K562 (cell line): ENCODE measurements at regions not wholly inside any gene's neighbourhood (a gene's known extent, or its start where the extent isn't known, plus 50 kb on each side); places are given as distances from the start of the nearest gene placed in this dataset.

ENCODE experiments used
- ATAC-seq: fragments of 200-7000 bp; cut with Tn5 transposase; 3 replicates; pipeline ENCODE4 v1.9.1; 2020; ENCODE audit warnings: moderate library complexity
- BruUV-seq: library from RNA; stranded (reverse); fragments of 400-500 nt; replicated peaks from 2 replicates; lab custom pipeline; 2021; lab: Mats Ljungman, UMichigan
- CTCF ChIA-PET: fragments of 300-600 bp; formaldehyde crosslinking; extraction: SDS; loops from one replicate; lab custom pipeline; 2021; ENCODE audit warnings: low intra/inter-chr PET ratio; lab: Yijun Ruan, JAX
- POLR2A ChIA-PET: fragments of 300-600, 350-650 bp; sonication (Branson Sonifier 250); formaldehyde crosslinking; extraction: SDS; loops from one replicate; lab custom pipeline; 2021; ENCODE audit warnings: antibody characterized with exemption, inconsistent platforms; lab: Yijun Ruan, JAX
- DNase-seq, 4 experiments: peaks; one replicate each; pipeline versions ENCODE4 v3.0.0 to v3.0.0-alpha.2; 2011 to 2018; ENCODE audit warnings: low spot score in 3 of 4, mixed read lengths in 3 of 4; ENCODE audit errors: extremely low read depth in 1 of 4
- FAIRE-seq: peaks from 2 replicates; lab custom pipeline; 2011; peaks lifted over from hg19 to GRCh38; lab: Jason Lieb, UNC
- H2AFZ ChIP-seq: 2 replicates; pipeline ENCODE4 v1.6.0; 2011; ENCODE audit warnings: low read depth, low read length, control low read depth, inconsistent platforms
- H3K27ac ChIP-seq: fragments of 200-600 bp; 3 replicates; pipeline ENCODE4 v1.8.0; 2011; ENCODE audit warnings: low read depth, mild to moderate bottlenecking, control low read depth, inconsistent platforms, low read length, moderate library complexity, mixed read lengths; ENCODE audit errors: extremely low read depth
- H3K27me3 ChIP-seq, 2 experiments: fragments of 300-600 bp in 1 of 2; 2 replicates in 1 of 2; 3 replicates in 1 of 2; pipeline versions ENCODE4 v1.6.0 to v1.8.0; 2011; ENCODE audit warnings: inconsistent platforms in 2 of 2, low read length in 2 of 2, mild to moderate bottlenecking in 1 of 2, mixed read lengths in 1 of 2, moderate library complexity in 1 of 2; ENCODE audit not compliant: control insufficient read depth in 2 of 2, insufficient read depth in 2 of 2
- H3K36me3 ChIP-seq: fragments of 300-600 bp; 3 replicates; pipeline ENCODE4 v1.8.0; 2011; ENCODE audit warnings: mild to moderate bottlenecking, low read length, inconsistent platforms; ENCODE audit not compliant: control insufficient read depth, insufficient read depth
- H3K4me1 ChIP-seq, 2 experiments: fragments of 200-600 bp in 1 of 2; replicated peaks in 1 of 2; 2 replicates in 1 of 2; 3 replicates in 1 of 2; pipeline versions ENCODE4 v1.5.1 to v1.8.0; 2011; ENCODE audit warnings: inconsistent platforms in 2 of 2, low read length in 2 of 2, mild to moderate bottlenecking in 1 of 2, mixed read lengths in 1 of 2, moderate library complexity in 1 of 2; ENCODE audit not compliant: control insufficient read depth in 2 of 2, insufficient read depth in 2 of 2
- H3K4me2 ChIP-seq: 2 replicates; pipeline ENCODE4 v1.6.1; 2011; ENCODE audit warnings: low read length, control low read depth, inconsistent platforms, mixed read lengths; ENCODE audit not compliant: insufficient read depth
- H3K4me3 ChIP-seq: fragments of 200-600 bp; sonication (generic), shearing (Covaris generic); 2 replicates; pipeline ENCODE4 v1.5.1; 2016; ENCODE audit warnings: control low read depth, inconsistent platforms
- H3K79me2 ChIP-seq: fragments of 200-600 bp; 3 replicates; pipeline ENCODE4 v1.8.0; 2011; ENCODE audit warnings: low read length, inconsistent platforms; ENCODE audit not compliant: control insufficient read depth, insufficient read depth
- H3K9ac ChIP-seq, 2 experiments: 2 replicates each; pipeline versions ENCODE4 v1.6.0 to v1.6.1; 2011; ENCODE audit warnings: low read depth in 2 of 2, low read length in 2 of 2, control low read depth in 1 of 2, inconsistent platforms in 1 of 2, mild to moderate bottlenecking in 1 of 2, mixed read lengths in 1 of 2; ENCODE audit not compliant: insufficient read depth in 1 of 2
- H3K9me1 ChIP-seq: one replicate; pipeline ENCODE4 v1.6.0; 2011; ENCODE audit warnings: inconsistent platforms, mild to moderate bottlenecking, low read length, moderate library complexity; ENCODE audit not compliant: control insufficient read depth, insufficient read depth
- H3K9me3 ChIP-seq: replicated peaks from 2 replicates; pipeline ENCODE4 v1.5.1; 2011; ENCODE audit warnings: low read depth, low read length, inconsistent platforms; ENCODE audit not compliant: control insufficient read depth, insufficient read depth
- H4K20me1 ChIP-seq: replicated peaks from 2 replicates; pipeline ENCODE4 v1.6.1; 2011; ENCODE audit warnings: low read length, inconsistent platforms, mixed read lengths; ENCODE audit not compliant: control insufficient read depth, insufficient read depth
- E2F5 ChIP-seq: sonication (generic); formaldehyde crosslinking; IDR thresholded peaks from 2 replicates; pipeline ENCODE4 v1.8.0; 2022; ENCODE audit warnings: mild to moderate bottlenecking, missing genetic modification reagents
- ESRRB ChIP-seq: fragments of 250-450 bp; sonication (Bioruptor Pico); IDR thresholded peaks from 2 replicates; pipeline ENCODE4 v1.5.0; 2020; ENCODE audit warnings: mild to moderate bottlenecking, moderate library complexity, borderline replicate concordance
- HDAC3 ChIP-seq: fragments of 450-650 bp; IDR thresholded peaks from 2 replicates; pipeline ENCODE4 v1.6.1; 2018; ENCODE audit warnings: borderline replicate concordance, mild to moderate bottlenecking, moderate library complexity; ENCODE audit not compliant: partially characterized antibody
- HDGF ChIP-seq: fragments of 450-650 bp; IDR thresholded peaks from 2 replicates; pipeline ENCODE4 v1.6.1; 2016
- MLLT1 ChIP-seq, 2 experiments: fragments of 450-650 bp; IDR thresholded peaks; 2 replicates each; pipeline ENCODE4 v1.6.1; 2016
- NEUROD1 ChIP-seq: fragments of 150-350 bp; IDR thresholded peaks from 2 replicates; pipeline ENCODE4 v1.6.1; 2014; ENCODE audit warnings: borderline replicate concordance, low read length, low read depth; ENCODE audit not compliant: partially characterized antibody
- RCOR1 ChIP-seq, 2 experiments: IDR thresholded peaks; 2 replicates each; pipeline ENCODE4 v1.6.1; 2012; ENCODE audit warnings: low read depth in 2 of 2, low read length in 2 of 2, borderline replicate concordance in 1 of 2, improper control_type of control experiment in 1 of 2
- SMARCC2 ChIP-seq: fragments of 450-650 bp; IDR thresholded peaks from 2 replicates; pipeline ENCODE4 v1.6.1; 2017; ENCODE audit warnings: antibody characterized with exemption, moderate library complexity, mild to moderate bottlenecking, low read depth
- SMC3 ChIP-seq: conservative IDR thresholded peaks from 2 replicates; pipeline ENCODE4 v1.6.1; 2011; ENCODE audit warnings: low read depth, low read length, improper control_type of control experiment; ENCODE audit not compliant: insufficient read depth
- SP1 ChIP-seq: sonication (generic); formaldehyde crosslinking; IDR thresholded peaks from 2 replicates; pipeline ENCODE4 v1.8.1; 2022; ENCODE audit warnings: mild to moderate bottlenecking, missing genetic modification reagents
- TRIM25 ChIP-seq: fragments of 450-650 bp; IDR thresholded peaks from 2 replicates; pipeline ENCODE4 v1.7.0; 2016; ENCODE audit warnings: borderline replicate concordance
- ZKSCAN1 ChIP-seq: fragments of 150-350 bp; IDR thresholded peaks from 2 replicates; pipeline ENCODE4 v1.6.1; 2016; ENCODE audit warnings: low read depth, low read length
- ZNF263 ChIP-seq: sonication (generic); formaldehyde crosslinking; IDR thresholded peaks from 2 replicates; pipeline ENCODE4 v1.8.0; 2022; ENCODE audit warnings: mild to moderate bottlenecking, missing genetic modification reagents, borderline replicate concordance
- ZNF41 ChIP-seq: fragments of 250-450 bp; sonication (Bioruptor Pico); conservative IDR thresholded peaks from 2 replicates; pipeline ENCODE4 v1.4.0; 2020; ENCODE audit warnings: mild to moderate bottlenecking
- ZNF431 ChIP-seq: sonication (generic); formaldehyde crosslinking; IDR thresholded peaks from 2 replicates; pipeline ENCODE4 v1.8.0; 2022; ENCODE audit warnings: mild to moderate bottlenecking, missing genetic modification reagents
- WGBS: fragments of 100-300 bp; shearing (Covaris generic); methylation state at CpG from one replicate; pipeline ENCODE4 v1.1.6; 2016; ENCODE audit warnings: low coverage, mixed read lengths; ENCODE audit not compliant: insufficient coverage; ENCODE audit errors: missing lambda C conversion rate; 5-methylcytosine and 5-hydroxymethylcytosine counted together
- in situ Hi-C: fragments of 300-500 bp; cut with MboI; formaldehyde crosslinking; loops from 4 replicates; pipeline ENCODE4 v1.15.0; 2018; ENCODE audit warnings: inconsistent platforms, mixed read lengths
- intact Hi-C: fragments of 100-400 bp; cut with micrococcal nuclease; formaldehyde crosslinking; loops from 2 replicates; pipeline ENCODE4 v1.14.2; 2022
- TF ChIP-seq, protein P1 (sequence below): fragments of 450-650 bp; IDR thresholded peaks from 2 replicates; pipeline ENCODE4 v1.6.1; 2017; ENCODE audit warnings: mild to moderate bottlenecking, moderate library complexity

DNA sequence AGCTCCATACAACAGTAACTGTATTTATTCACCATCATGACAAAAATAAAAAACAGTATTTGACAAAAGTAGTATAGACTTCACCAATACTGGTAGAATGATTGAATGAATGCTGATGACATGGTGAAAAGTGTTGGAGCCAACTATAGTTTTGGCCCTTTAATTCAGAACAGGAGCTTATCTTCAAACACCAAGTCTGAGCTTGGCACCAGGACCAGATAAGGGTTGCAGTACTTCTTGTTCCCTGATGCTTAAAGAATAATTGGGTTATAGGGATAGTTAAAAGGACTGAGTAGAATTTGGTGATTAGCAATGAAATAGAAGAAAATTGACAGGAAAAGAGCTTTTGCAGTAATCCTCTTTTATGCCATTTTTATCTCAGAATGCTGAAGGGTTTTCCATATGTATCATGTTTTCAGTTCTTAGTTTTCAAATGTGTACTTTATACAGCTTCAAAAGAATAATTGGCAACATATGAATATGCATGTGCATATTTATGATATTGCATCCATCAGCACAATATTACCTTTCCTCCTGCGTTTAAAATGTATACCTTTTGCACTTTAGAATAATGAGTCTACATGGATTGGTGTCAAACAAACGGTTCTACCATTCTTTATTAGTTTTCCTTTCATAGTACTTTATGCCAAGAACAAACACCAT is 214.2 kb upstream of the ARHGAP42 start:
- H3K9me1 ChIP-seq = no peaks in the 10 kb centered on the region
- H3K27ac ChIP-seq = no peak overlapping the region
- H3K9me3 ChIP-seq = no peaks in the 10 kb centered on the region
- no peaks in the 10 kb centered on the region for H3K79me2 ChIP-seq
- FAIRE-seq (no peak), ATAC-seq (no peak), DNase-seq (no peak)
- 0% methylated on average over 2 of the region's 2 CpGs for WGBS
- no peaks in the 10 kb centered on the region for H4K20me1 ChIP-seq
- no peaks in the 10 kb centered on the region for H3K27me3 ChIP-seq
- H3K4me3 ChIP-seq = no peak overlapping the region
- intact Hi-C loops = no loop called here
- no peaks in the 10 kb centered on the region for H3K36me3 ChIP-seq
- no peak overlapping the region for H2AFZ ChIP-seq
- H3K9ac ChIP-seq = no peak overlapping the region
- no TSS peak for BruUV-seq
- in situ Hi-C loops = no loop called here
- no peaks in the 10 kb centered on the region for H3K4me1 ChIP-seq
- no peak overlapping the region for H3K4me2 ChIP-seq
- POLR2A ChIA-PET = no interaction called here
- CTCF ChIA-PET = no interaction called here
- TF ChIP-seq HDAC3 (no peak), TRIM25 (no peak), RCOR1 (IDR thresholded peaks at IDR 0.05; ENCODE audit: borderline replicate concordance in 1 of 2, low read depth in 2 of 2, low read length in 2 of 2) (no peak), NEUROD1 (no peak), ZNF431 (CRISPR knock-in tag) (no peak), SMC3 (no peak), ZKSCAN1 (no peak), E2F5 (CRISPR knock-in tag) (no peak), SMARCC2 (no peak), MLLT1 (IDR thresholded peaks at IDR 0.05) (no peak), ZNF263 (no peak), ESRRB (CRISPR knock-in tag) (no peak), SP1 (no peak), HDGF (no peak), ZNF41 (CRISPR knock-in tag) (no peak)
- TF ChIP-seq, protein P1, sequence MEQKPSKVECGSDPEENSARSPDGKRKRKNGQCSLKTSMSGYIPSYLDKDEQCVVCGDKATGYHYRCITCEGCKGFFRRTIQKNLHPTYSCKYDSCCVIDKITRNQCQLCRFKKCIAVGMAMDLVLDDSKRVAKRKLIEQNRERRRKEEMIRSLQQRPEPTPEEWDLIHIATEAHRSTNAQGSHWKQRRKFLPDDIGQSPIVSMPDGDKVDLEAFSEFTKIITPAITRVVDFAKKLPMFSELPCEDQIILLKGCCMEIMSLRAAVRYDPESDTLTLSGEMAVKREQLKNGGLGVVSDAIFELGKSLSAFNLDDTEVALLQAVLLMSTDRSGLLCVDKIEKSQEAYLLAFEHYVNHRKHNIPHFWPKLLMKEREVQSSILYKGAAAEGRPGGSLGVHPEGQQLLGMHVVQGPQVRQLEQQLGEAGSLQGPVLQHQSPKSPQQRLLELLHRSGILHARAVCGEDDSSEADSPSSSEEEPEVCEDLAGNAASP = no peak
